IMR-90 (cell line): ENCODE measurements at regions not wholly inside any gene's neighbourhood (a gene's known extent, or its start where the extent isn't known, plus 50 kb on each side); places are given as distances from the start of the nearest gene placed in this dataset.

Experiments
- ATAC-seq: fragments of 200-7000 bp; cut with Tn5 transposase; 2 replicates; pipeline ENCODE4 v1.9.1; 2020; ENCODE audit warnings: low read depth, mild to moderate bottlenecking, moderate library complexity
- BruUV-seq: library from RNA; stranded (reverse); fragments of 400-500 nt; replicated peaks from 2 replicates; lab custom pipeline; 2021; lab: Mats Ljungman, UMichigan
- CTCF ChIA-PET: fragments of 300-600 bp; formaldehyde crosslinking; extraction: SDS; loops from one replicate; lab custom pipeline; 2021; ENCODE audit warnings: antibody characterized with exemption; lab: Yijun Ruan, JAX
- POLR2A ChIA-PET: fragments of 300-600 bp; sonication (Branson Sonifier 250); formaldehyde crosslinking; loops from one replicate; lab custom pipeline; 2022; ENCODE audit warnings: antibody characterized with exemption; ENCODE audit not compliant: unreplicated experiment; lab: Charles Lee
- DNase-seq: peaks from one replicate; pipeline ENCODE4 v3.0.0; 2013
- H2AFZ ChIP-seq: replicated peaks from 2 replicates; pipeline ENCODE3; 2013; ENCODE audit warnings: low read length, mild to moderate bottlenecking; ENCODE audit not compliant: poor library complexity
- H2AK5ac ChIP-seq: 2 replicates; pipeline ENCODE4 v1.6.1; 2013; ENCODE audit warnings: low read depth, low read length, inconsistent platforms
- H2AK9ac ChIP-seq: replicated peaks from 2 replicates; pipeline ENCODE3; 2013; ENCODE audit warnings: mild to moderate bottlenecking, low read depth, low read length, moderate library complexity; ENCODE audit not compliant: poor library complexity
- H2BK120ac ChIP-seq: 2 replicates; pipeline ENCODE4 v1.6.1; 2013; ENCODE audit warnings: low read depth, low read length, inconsistent platforms
- H2BK15ac ChIP-seq: 3 replicates; pipeline ENCODE4 v1.6.1; 2013; ENCODE audit warnings: low read depth, low read length, inconsistent platforms
- H2BK20ac ChIP-seq: 2 replicates; pipeline ENCODE4 v1.6.1; 2013; ENCODE audit warnings: low read depth, mild to moderate bottlenecking, inconsistent platforms, low read length, moderate library complexity
- H2BK5ac ChIP-seq: 2 replicates; pipeline ENCODE4 v1.6.1; 2013; ENCODE audit warnings: mild to moderate bottlenecking, low read depth, low read length, inconsistent platforms; ENCODE audit not compliant: poor library complexity, severe bottlenecking
- H3K14ac ChIP-seq: replicated peaks from 2 replicates; pipeline ENCODE4 v1.6.1; 2013; ENCODE audit warnings: low read depth, low read length, inconsistent platforms
- H3K18ac ChIP-seq: 2 replicates; pipeline ENCODE4 v1.6.1; 2013; ENCODE audit warnings: low read depth, low read length, control low read depth
- H3K23ac ChIP-seq: 2 replicates; pipeline ENCODE4 v1.6.1; 2013; ENCODE audit warnings: low read depth, low read length, inconsistent platforms
- H3K27ac ChIP-seq: 2 replicates; pipeline ENCODE4 v1.5.1; 2013; ENCODE audit warnings: mild to moderate bottlenecking, control low read depth, low read length; ENCODE audit not compliant: insufficient read depth
- H3K27me3 ChIP-seq: 2 replicates; pipeline ENCODE4 v1.6.1; 2013; ENCODE audit warnings: low read length; ENCODE audit not compliant: control insufficient read depth, insufficient read depth
- H3K36me3 ChIP-seq: 2 replicates; pipeline ENCODE4 v1.6.1; 2013; ENCODE audit warnings: low read length, mixed read lengths; ENCODE audit not compliant: control insufficient read depth, insufficient read depth
- H3K4ac ChIP-seq: 2 replicates; pipeline ENCODE4 v1.6.1; 2013; ENCODE audit warnings: low read depth, low read length, inconsistent platforms
- H3K4me1 ChIP-seq: 2 replicates; pipeline ENCODE4 v1.6.1; 2013; ENCODE audit warnings: low read length, mixed read lengths; ENCODE audit not compliant: control insufficient read depth, insufficient read depth
- H3K4me2 ChIP-seq: 2 replicates; pipeline ENCODE4 v1.6.1; 2013; ENCODE audit warnings: low read depth, mild to moderate bottlenecking, control low read depth, low read length, moderate library complexity
- H3K4me3 ChIP-seq: 2 replicates; pipeline ENCODE4 v1.5.1; 2013; ENCODE audit warnings: low read depth, mild to moderate bottlenecking, control low read depth, low read length, moderate library complexity; ENCODE audit not compliant: insufficient read depth
- H3K56ac ChIP-seq: 2 replicates; pipeline ENCODE4 v1.6.1; 2013; ENCODE audit warnings: low read length, inconsistent platforms; ENCODE audit not compliant: insufficient read depth; ENCODE audit errors: extremely low read depth
- H3K79me1 ChIP-seq, 2 experiments: 2 replicates each; pipeline ENCODE4 v1.6.1; 2013; ENCODE audit warnings: low read length in 2 of 2, inconsistent platforms in 1 of 2, low read depth in 1 of 2
- H3K9ac ChIP-seq: 2 replicates; pipeline ENCODE4 v1.6.1; 2013; ENCODE audit warnings: low read depth, low read length, control low read depth
- H3K9me1 ChIP-seq: 2 replicates; pipeline ENCODE4 v1.6.1; 2013; ENCODE audit warnings: low read length, inconsistent platforms; ENCODE audit not compliant: insufficient read depth
- H3K9me3 ChIP-seq: 2 replicates; pipeline ENCODE4 v1.6.1; 2013; ENCODE audit warnings: low read length; ENCODE audit not compliant: control insufficient read depth, insufficient read depth
- H4K20me1 ChIP-seq: 2 replicates; pipeline ENCODE4 v1.6.1; 2013; ENCODE audit warnings: low read length, inconsistent platforms; ENCODE audit not compliant: insufficient read depth
- H4K5ac ChIP-seq: 2 replicates; pipeline ENCODE4 v1.6.1; 2013; ENCODE audit warnings: mild to moderate bottlenecking, low read depth, low read length, control low read depth
- H4K8ac ChIP-seq, 2 experiments: 2 replicates each; pipeline ENCODE4 v1.6.1; 2013; ENCODE audit warnings: low read depth in 2 of 2, low read length in 2 of 2, control low read depth in 1 of 2, inconsistent platforms in 1 of 2
- H4K91ac ChIP-seq: 2 replicates; pipeline ENCODE4 v1.6.1; 2013; ENCODE audit warnings: low read depth, low read length, inconsistent platforms; ENCODE audit not compliant: insufficient read depth
- BHLHE40 ChIP-seq: fragments of 150-350 bp; IDR thresholded peaks from 2 replicates; pipeline ENCODE4 v1.6.1; 2016; ENCODE audit warnings: mild to moderate bottlenecking, low read depth, low read length
- MAFK ChIP-seq: IDR thresholded peaks from 2 replicates; pipeline ENCODE4 v1.6.1; 2012; ENCODE audit warnings: low read depth, low read length, improper control_type of control experiment
- NFE2L2 ChIP-seq: fragments of 150-350 bp; IDR thresholded peaks from 2 replicates; pipeline ENCODE4 v1.6.1; 2016; ENCODE audit warnings: low read depth, mild to moderate bottlenecking, low read length
- POLR2A ChIP-seq: IDR thresholded peaks from 2 replicates; pipeline ENCODE4 v1.6.1; 2012; ENCODE audit warnings: mild to moderate bottlenecking, low read depth, low read length
- USF2 ChIP-seq: fragments of 150-350 bp; IDR thresholded peaks from 2 replicates; pipeline ENCODE4 v1.6.1; 2017; ENCODE audit warnings: mild to moderate bottlenecking, antibody characterized with exemption, low read length, low read depth
- WGBS, 2 experiments: methylation state at CpG; one replicate each; pipeline versions ENCODE4 v1.1.5 to v1.1.7; 2013; ENCODE audit warnings: missing lambda C conversion rate in 2 of 2; ENCODE audit not compliant: insufficient read length in 1 of 2; ENCODE audit errors: extremely low coverage in 2 of 2; 5-methylcytosine and 5-hydroxymethylcytosine counted together
- dilution Hi-C: fragments of 300-500 bp; cut with HindIII; formaldehyde crosslinking; loops from one replicate; pipeline ENCODE4 v1.14.3; 2018; ENCODE audit warnings: low sequenced_read_pairs; ENCODE audit not compliant: unreplicated experiment
- in situ Hi-C: fragments of 300-500 bp; cut with MboI; formaldehyde crosslinking; loops from 3 replicates; pipeline ENCODE4 v1.14.3; 2019; ENCODE audit warnings: low sequenced_read_pairs, inconsistent platforms, mixed read lengths
- intact Hi-C: fragments of 100-400 bp; cut with micrococcal nuclease; formaldehyde crosslinking; loops from 2 replicates; pipeline ENCODE4 v1.10.0; 2022

GRCh38 chr17:15894258-15894657 is 50.7 kb upstream of the ADORA2B start:
- H3K9me1 ChIP-seq = peaks cover 5% of the 10 kb centered on the region; the same call in 1 of the 2 replicates
- H2BK120ac ChIP-seq = no peak overlapping the region
- H4K91ac ChIP-seq = no peak overlapping the region
- no peak for ATAC-seq
- no TSS peak for BruUV-seq
- no peak overlapping the region for H3K9ac ChIP-seq
- no peak overlapping the region for H3K4me3 ChIP-seq
- H2BK20ac ChIP-seq = no peak overlapping the region
- H2BK5ac ChIP-seq = no peak overlapping the region
- H3K9me3 ChIP-seq = no peaks in the 10 kb centered on the region
- no peaks in the 10 kb centered on the region for H4K20me1 ChIP-seq
- POLR2A ChIA-PET = no interaction called here
- no peaks in the 10 kb centered on the region for H3K36me3 ChIP-seq
- in situ Hi-C loops (no loop called here), intact Hi-C loops (no loop called here), dilution Hi-C loops (no loop called here)
- peaks cover 4% of the 10 kb centered on the region for H3K4me1 ChIP-seq
- no peaks in the 10 kb centered on the region for H3K79me1 ChIP-seq
- no peak overlapping the region for H3K56ac ChIP-seq
- CTCF ChIA-PET = no interaction called here
- H2AK5ac ChIP-seq = no peak overlapping the region
- 66% methylated on average over 4 of the region's 5 CpGs; no CpG with 5 or more reads in 1 of the 2 experiments for WGBS, 2 experiments
- no peak overlapping the region for H2AK9ac ChIP-seq
- H3K4ac ChIP-seq = no peak overlapping the region
- H4K5ac ChIP-seq = no peak overlapping the region
- H4K8ac ChIP-seq = no peak overlapping the region
- no peak overlapping the region for H3K4me2 ChIP-seq
- no peak overlapping the region for H3K23ac ChIP-seq
- no peaks in the 10 kb centered on the region for H3K27me3 ChIP-seq
- H3K18ac ChIP-seq = no peak overlapping the region
- no peak overlapping the region for H2BK15ac ChIP-seq
- TF ChIP-seq MAFK (no peak), BHLHE40 (no peak), USF2 (no peak), POLR2A (no peak), NFE2L2 (no peak)
- no peak for DNase-seq
- H3K27ac ChIP-seq = no peak overlapping the region
- no peak overlapping the region for H2AFZ ChIP-seq
- no peak overlapping the region for H3K14ac ChIP-seq
